ENCODE measurements at regions not wholly inside any gene's neighbourhood (a gene's known extent, or its start where the extent isn't known, plus 50 kb on each side); places are given as distances from the start of the nearest gene placed in this dataset.

DNA sequence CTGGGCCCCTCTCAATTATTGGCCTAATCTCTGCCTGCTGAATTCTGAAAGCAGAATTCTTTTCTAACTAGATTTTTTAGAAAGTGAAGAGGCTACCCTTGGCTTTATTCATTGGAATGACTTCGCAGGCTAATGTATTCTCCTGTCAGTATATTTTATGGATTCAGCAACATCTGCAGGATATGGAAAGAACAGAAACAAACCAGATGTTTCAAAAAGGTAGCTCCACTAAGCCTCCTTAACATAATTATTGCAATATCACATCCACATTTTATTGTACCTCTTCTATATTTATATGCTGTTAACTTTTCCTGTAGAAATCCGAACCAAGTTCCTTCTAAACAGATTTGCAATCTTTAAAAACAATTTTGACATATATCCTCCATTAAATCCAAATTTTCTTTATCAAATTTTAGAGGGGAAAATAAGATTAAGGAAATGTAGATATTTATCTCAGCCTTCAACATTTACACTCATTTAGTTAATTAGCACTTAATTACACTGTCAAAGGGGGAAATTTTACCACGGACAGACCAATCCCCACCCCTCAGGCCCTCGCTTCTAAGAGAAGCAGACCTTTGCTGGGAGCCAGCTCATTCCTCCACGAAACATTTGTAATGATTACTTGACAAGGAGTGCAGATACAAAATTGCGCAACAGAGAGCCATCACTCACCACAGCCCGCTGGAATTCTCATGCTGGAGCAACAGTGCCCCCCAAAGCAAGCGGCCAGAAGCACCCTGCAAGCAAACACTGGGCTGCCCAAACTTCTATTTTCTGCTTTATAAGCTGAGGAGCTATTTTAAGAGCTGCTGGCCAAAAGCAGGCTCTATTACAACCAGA lies 253.4 kb downstream of the ETAA1 start:
- TF ChIP-seq, protein P1, sequence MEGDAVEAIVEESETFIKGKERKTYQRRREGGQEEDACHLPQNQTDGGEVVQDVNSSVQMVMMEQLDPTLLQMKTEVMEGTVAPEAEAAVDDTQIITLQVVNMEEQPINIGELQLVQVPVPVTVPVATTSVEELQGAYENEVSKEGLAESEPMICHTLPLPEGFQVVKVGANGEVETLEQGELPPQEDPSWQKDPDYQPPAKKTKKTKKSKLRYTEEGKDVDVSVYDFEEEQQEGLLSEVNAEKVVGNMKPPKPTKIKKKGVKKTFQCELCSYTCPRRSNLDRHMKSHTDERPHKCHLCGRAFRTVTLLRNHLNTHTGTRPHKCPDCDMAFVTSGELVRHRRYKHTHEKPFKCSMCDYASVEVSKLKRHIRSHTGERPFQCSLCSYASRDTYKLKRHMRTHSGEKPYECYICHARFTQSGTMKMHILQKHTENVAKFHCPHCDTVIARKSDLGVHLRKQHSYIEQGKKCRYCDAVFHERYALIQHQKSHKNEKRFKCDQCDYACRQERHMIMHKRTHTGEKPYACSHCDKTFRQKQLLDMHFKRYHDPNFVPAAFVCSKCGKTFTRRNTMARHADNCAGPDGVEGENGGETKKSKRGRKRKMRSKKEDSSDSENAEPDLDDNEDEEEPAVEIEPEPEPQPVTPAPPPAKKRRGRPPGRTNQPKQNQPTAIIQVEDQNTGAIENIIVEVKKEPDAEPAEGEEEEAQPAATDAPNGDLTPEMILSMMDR (IDR thresholded peaks at IDR 0.05) = peak; percentile 33 to 59 (median 43)
- TF ChIP-seq POLR2A (IDR thresholded peaks at IDR 0.05) (no peak), EP300 (IDR thresholded peaks at IDR 0.05) (peak in 1 of 2 donors; percentile 76)

Data from tibial nerve (tissue), 4 donors.